ENCODE measurements at regions not wholly inside any gene's neighbourhood (a gene's known extent, or its start where the extent isn't known, plus 50 kb on each side); places are given as distances from the start of the nearest gene placed in this dataset.

DNA sequence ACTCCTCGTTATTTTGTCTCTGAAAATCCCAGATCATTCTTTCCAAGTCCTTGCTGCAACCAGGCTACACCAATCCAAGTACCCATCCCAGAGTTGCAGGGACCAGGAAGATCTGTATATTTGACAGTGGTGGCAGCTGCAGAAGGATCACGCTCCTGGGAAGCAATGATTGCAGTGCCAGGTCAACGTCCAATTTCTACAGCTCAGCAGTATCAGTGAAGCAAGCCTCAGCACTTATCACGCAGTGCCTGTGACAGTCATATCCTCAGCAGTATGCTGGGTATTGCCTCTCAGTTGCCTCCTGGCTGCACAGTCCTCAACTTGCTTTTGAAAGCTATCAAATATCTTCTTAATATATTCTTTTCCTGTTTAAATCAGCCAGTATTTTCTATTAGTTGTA is 66.7 kb downstream of the BARHL2 start:
- H3K4me3 Mint-ChIP-seq (ENCODE audit: low read depth), result no peak overlapping the region
- H3K27me3 Mint-ChIP-seq (ENCODE audit: low read depth), result no peaks in the 10 kb centered on the region
- intact Hi-C loops (cut with micrococcal nuclease), result no loop called here
- DNase-seq (ENCODE audit: low spot score), result no peak
- H3K4me1 Mint-ChIP-seq (ENCODE audit: low read depth), result no peaks in the 10 kb centered on the region
- H3K9me3 Mint-ChIP-seq, result no peaks in the 10 kb centered on the region
- H3K27ac Mint-ChIP-seq, result no peak overlapping the region
- H3K36me3 Mint-ChIP-seq (ENCODE audit: low read depth), result no peaks in the 10 kb centered on the region

DNA sequence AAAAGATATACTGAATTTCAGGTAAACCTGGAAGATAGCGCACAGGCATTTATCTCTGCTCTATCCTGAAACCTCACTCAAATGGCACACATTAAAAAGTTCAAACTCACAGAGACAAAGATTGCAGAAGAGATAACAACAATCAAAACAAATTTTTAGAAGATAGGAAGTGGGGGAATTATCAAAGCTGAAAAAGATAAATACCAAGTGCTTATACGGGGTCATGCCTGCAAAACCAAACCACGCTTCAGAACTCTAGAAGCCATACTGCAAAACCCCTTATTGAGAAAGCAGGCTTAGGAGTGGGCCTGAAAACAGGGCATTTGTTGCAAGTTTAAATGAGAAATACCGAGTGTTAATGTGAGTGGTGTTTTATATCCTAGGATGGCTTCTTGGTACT is 76.8 kb downstream of the BARHL2 start:
- intact Hi-C loops (cut with micrococcal nuclease), result no loop called here
- Mint-ChIP-seq H3K36me3 (ENCODE audit: low read depth) (no peaks in the 10 kb centered on the region), H3K4me1 (ENCODE audit: low read depth) (no peaks in the 10 kb centered on the region), H3K9me3 (no peaks in the 10 kb centered on the region), H3K27ac (no peak overlapping the region), H3K4me3 (ENCODE audit: low read depth) (no peak overlapping the region), H3K27me3 (ENCODE audit: low read depth) (no peaks in the 10 kb centered on the region)
- no peak for DNase-seq (ENCODE audit: low spot score)

DNA sequence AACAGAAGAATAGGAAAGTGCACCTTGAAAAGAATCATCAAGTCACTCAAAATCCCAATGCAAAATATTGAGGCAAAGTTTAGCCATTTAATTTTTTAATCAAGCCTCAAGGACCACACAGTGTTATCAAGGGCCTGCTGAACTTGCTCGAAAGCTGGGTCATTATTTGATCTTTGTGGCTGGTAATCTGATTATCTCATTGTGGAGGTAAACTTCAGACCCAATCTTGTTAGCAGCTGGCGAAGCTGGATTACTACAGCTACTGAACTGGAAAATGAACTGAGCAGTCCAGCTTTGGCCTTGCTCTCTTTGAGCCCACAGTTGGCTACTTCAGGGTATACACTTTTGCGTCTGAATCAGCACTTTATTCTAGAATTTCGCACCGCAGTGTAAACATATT is 94.4 kb downstream of the BARHL2 start:
- Mint-ChIP-seq H3K27me3 (ENCODE audit: low read depth) (no peaks in the 10 kb centered on the region), H3K9me3 (no peaks in the 10 kb centered on the region), H3K27ac (no peak overlapping the region), H3K36me3 (ENCODE audit: low read depth) (no peaks in the 10 kb centered on the region), H3K4me1 (ENCODE audit: low read depth) (no peaks in the 10 kb centered on the region), H3K4me3 (ENCODE audit: low read depth) (no peak overlapping the region)
- intact Hi-C loops (cut with micrococcal nuclease), result no loop called here
- no peak for DNase-seq (ENCODE audit: low spot score)

DNA sequence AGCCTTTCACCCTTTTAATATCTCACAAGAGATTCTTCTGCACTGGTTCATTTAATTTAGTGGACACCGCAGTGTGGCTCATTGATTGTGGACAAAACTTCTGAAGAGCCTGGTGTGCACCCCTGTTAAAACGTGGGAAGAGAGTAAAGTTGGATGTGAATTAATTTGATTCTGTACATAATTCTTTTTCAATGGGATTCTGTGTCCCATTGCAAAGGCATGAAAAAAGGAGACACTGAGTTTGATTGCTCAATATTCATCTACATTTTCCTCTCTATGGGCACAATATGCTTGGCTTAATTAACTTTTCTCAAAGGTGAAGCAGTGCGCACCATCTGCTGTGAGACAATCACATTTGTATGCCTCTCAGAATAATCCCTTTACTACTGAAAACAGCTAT is 95.1 kb downstream of the BARHL2 start:
- no peaks in the 10 kb centered on the region for H3K27me3 Mint-ChIP-seq (ENCODE audit: low read depth)
- no peaks in the 10 kb centered on the region for H3K4me1 Mint-ChIP-seq (ENCODE audit: low read depth)
- DNase-seq (ENCODE audit: low spot score), result no peak
- intact Hi-C loops (cut with micrococcal nuclease), result no loop called here
- no peaks in the 10 kb centered on the region for H3K9me3 Mint-ChIP-seq
- H3K4me3 Mint-ChIP-seq (ENCODE audit: low read depth), result no peak overlapping the region
- H3K36me3 Mint-ChIP-seq (ENCODE audit: low read depth), result no peaks in the 10 kb centered on the region
- H3K27ac Mint-ChIP-seq, result no peak overlapping the region

DNA sequence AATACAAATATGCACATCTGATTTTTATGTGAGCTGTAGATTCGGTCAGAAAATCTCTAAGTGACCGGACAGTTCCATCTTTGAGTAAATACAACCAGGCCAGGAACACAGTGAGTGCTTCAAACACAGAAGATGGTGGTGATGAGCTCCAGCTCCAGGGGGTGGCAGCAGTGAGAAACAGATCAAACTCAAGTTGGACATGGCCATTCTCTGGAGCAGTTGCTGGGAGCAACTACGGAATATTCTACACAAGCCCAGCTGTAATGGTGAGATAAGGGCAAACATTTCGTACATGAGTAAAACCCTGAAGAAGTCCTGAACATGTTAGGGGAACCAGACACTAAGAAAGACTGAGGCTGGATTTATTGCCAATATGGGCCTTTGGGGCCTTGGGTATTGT is 100.7 kb downstream of the BARHL2 start:
- Mint-ChIP-seq H3K36me3 (ENCODE audit: low read depth) (no peaks in the 10 kb centered on the region), H3K27me3 (ENCODE audit: low read depth) (no peaks in the 10 kb centered on the region), H3K9me3 (no peaks in the 10 kb centered on the region), H3K4me3 (ENCODE audit: low read depth) (no peak overlapping the region), H3K27ac (no peak overlapping the region), H3K4me1 (ENCODE audit: low read depth) (no peaks in the 10 kb centered on the region)
- no peak for DNase-seq (ENCODE audit: low spot score)
- intact Hi-C loops (cut with micrococcal nuclease), result no loop called here

DNA sequence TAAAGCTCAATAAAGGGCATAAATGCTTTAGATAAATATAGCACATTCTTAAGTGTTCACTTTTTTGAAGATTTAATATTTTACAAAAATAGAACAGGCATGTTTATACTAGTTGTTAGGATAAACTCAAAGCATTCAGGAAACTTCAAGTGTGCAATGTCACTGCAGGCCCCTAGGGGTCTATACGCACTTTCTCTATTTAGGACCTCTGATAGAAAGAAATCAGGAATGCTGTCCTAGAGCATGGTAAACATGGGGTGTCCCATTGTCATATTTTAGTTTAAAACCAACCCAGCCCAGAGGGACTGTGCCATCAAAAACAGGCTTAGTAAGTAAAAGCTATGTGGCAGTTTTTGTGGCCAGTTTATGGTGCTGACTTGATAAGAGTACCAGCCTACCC is 102.2 kb downstream of the BARHL2 start:
- H3K4me1 Mint-ChIP-seq (ENCODE audit: low read depth), result no peaks in the 10 kb centered on the region
- no peaks in the 10 kb centered on the region for H3K27me3 Mint-ChIP-seq (ENCODE audit: low read depth)
- no peaks in the 10 kb centered on the region for H3K9me3 Mint-ChIP-seq
- H3K4me3 Mint-ChIP-seq (ENCODE audit: low read depth), result no peak overlapping the region
- no peak for DNase-seq (ENCODE audit: low spot score)
- no peak overlapping the region for H3K27ac Mint-ChIP-seq
- H3K36me3 Mint-ChIP-seq (ENCODE audit: low read depth), result no peaks in the 10 kb centered on the region
- intact Hi-C loops (cut with micrococcal nuclease), result no loop called here

DNA sequence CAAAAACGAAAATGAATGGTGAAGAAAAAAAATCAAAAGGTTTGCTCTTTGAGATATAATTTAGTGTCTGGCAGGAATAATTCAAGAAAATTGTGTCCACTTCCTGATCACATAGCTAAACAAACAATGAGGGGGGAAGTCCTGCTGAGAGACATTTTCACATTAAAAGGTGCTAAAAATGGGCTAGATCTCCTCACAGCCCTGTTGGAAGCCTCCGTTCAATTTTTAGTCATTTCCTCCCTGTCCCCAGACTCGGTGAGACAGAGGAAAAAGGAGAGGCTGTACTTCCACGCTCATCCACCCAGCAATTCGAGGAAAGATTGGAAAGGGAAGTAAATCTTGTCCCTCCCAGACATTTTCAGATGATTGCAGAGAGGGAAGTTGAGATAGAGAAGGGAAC is 103.7 kb downstream of the BARHL2 start:
- Mint-ChIP-seq H3K4me1 (ENCODE audit: low read depth) (no peaks in the 10 kb centered on the region), H3K9me3 (no peaks in the 10 kb centered on the region), H3K27ac (no peak overlapping the region), H3K27me3 (ENCODE audit: low read depth) (no peaks in the 10 kb centered on the region), H3K4me3 (ENCODE audit: low read depth) (no peak overlapping the region), H3K36me3 (ENCODE audit: low read depth) (no peaks in the 10 kb centered on the region)
- no peak for DNase-seq (ENCODE audit: low spot score)
- intact Hi-C loops (cut with micrococcal nuclease), result no loop called here

DNA sequence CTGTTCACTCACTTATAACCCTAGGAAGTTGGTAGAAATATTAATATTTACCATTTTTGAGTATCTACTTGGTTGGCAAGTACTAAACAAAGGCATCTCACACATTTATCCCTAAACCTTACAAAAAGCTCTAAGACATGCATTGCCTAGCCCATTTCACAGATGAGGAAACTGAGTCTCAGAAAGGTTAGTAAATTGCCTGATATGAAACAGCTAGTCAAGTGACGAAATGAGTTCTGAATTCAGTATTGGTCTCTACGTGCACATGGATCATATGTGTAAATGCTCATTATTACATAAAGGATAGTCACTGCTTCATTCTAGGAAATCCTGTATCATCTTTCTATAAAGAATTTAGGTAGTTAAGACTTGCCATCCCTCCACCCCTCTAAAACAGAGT is 105.1 kb downstream of the BARHL2 start:
- Mint-ChIP-seq H3K4me3 (ENCODE audit: low read depth) (no peak overlapping the region), H3K27ac (no peak overlapping the region)
- intact Hi-C loops (cut with micrococcal nuclease), result no loop called here

DNA sequence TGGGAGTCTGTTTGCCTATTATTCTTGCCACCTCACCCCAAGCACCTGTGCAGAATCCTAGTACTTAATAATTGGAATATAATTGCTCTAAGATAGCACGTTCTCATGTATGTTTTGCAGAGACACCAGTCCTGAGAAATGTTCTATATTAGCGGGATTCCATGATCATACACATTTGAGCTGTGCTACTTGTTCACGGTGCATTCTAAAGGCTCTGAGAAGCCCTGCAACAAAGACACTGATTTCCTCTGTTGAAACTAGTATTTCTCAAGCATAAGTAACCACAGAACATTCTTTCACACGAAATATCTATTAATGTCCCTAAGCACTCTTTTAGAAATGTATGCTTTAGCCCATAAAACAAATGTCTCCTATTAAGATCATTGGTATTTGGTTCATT is 109.4 kb downstream of the BARHL2 start:
- Mint-ChIP-seq H3K36me3 (ENCODE audit: low read depth) (no peaks in the 10 kb centered on the region), H3K4me3 (ENCODE audit: low read depth) (no peak overlapping the region), H3K27me3 (ENCODE audit: low read depth) (peaks cover 4% of the 10 kb centered on the region), H3K4me1 (ENCODE audit: low read depth) (no peaks in the 10 kb centered on the region), H3K9me3 (no peaks in the 10 kb centered on the region), H3K27ac (no peak overlapping the region)
- intact Hi-C loops (cut with micrococcal nuclease), result no loop called here
- no peak for DNase-seq (ENCODE audit: low spot score)

More for the DNA sequence above, 105.1 kb downstream of the BARHL2 start:
- no peaks in the 10 kb centered on the region for H3K4me1 Mint-ChIP-seq (ENCODE audit: low read depth)
- no peak for DNase-seq (ENCODE audit: low spot score)
- no peaks in the 10 kb centered on the region for H3K36me3 Mint-ChIP-seq (ENCODE audit: low read depth)
- H3K27me3 Mint-ChIP-seq (ENCODE audit: low read depth), result no peaks in the 10 kb centered on the region
- H3K9me3 Mint-ChIP-seq, result no peaks in the 10 kb centered on the region

DNA sequence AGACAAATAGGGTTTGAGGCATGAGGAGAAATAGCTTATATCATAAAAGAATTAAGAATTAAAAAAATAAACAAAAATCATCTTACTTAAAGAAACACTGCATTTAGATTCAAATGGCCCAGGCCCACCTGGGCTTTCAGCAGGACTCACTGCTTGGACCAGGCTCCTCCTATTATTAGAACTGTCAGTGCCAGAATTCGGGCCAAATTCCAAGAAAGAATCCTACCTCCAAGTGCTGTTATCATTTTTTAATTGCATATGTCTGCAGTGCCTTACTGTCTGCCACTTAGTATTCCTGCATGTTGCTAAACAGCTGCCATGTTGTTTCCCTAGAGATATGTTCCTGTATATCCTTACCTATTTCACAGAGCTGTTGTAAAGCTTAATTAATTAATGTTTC is 112.0 kb downstream of the BARHL2 start:
- H3K9me3 Mint-ChIP-seq, result no peaks in the 10 kb centered on the region
- H3K4me3 Mint-ChIP-seq (ENCODE audit: low read depth), result no peak overlapping the region
- intact Hi-C loops (cut with micrococcal nuclease), result no loop called here

DNA sequence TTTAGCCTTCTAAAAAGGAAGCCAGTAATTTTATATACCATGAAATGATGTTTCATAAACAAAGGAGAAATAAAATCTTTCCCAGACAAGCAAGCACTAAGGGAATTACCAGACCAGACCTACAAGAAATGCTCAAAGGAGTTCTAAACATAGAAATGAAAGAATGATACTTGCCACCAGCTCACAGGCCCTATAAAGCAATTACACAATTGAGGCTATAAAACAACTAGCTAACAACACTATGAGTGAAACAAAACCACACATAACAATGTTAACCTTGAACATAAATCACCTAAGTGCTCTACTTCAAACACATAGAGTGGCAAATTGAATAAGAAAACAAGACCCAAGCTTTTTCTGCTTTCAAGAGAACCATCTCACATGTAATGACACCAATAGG is 123.8 kb downstream of the BARHL2 start:
- H3K4me1 Mint-ChIP-seq (ENCODE audit: low read depth), result no peaks in the 10 kb centered on the region
- H3K9me3 Mint-ChIP-seq, result peaks cover 12% of the 10 kb centered on the region
- H3K27me3 Mint-ChIP-seq (ENCODE audit: low read depth), result no peaks in the 10 kb centered on the region
- H3K27ac Mint-ChIP-seq, result no peak overlapping the region
- H3K4me3 Mint-ChIP-seq (ENCODE audit: low read depth), result no peak overlapping the region
- DNase-seq (ENCODE audit: low spot score), result no peak
- intact Hi-C loops (cut with micrococcal nuclease), result no loop called here
- no peaks in the 10 kb centered on the region for H3K36me3 Mint-ChIP-seq (ENCODE audit: low read depth)

More for the DNA sequence above, 112.0 kb downstream of the BARHL2 start:
- Mint-ChIP-seq H3K4me1 (ENCODE audit: low read depth) (no peaks in the 10 kb centered on the region), H3K27ac (no peak overlapping the region), H3K27me3 (ENCODE audit: low read depth) (peaks cover 4% of the 10 kb centered on the region), H3K36me3 (ENCODE audit: low read depth) (no peaks in the 10 kb centered on the region)
- DNase-seq (ENCODE audit: low spot score), result no peak

DNA sequence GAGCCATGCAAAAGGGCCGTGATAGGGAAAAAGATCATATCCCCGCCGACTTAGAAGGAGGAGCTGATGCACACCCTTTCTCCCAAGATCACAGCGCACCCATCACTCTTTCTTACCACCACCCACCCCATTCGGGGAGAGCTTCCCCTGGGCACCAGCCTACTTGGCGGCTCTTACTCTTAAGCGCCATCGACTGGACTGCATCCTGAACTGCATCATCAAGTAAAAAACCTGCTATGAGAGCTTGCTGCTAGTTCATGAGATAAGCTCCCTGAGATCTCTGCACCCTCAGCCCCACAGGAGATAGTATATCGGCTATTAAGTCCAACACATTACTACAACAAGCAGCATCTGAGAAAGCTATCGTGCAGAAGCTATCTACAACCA is 125.1 kb downstream of the BARHL2 start:
- no peak for DNase-seq (ENCODE audit: low spot score)
- intact Hi-C loops (cut with micrococcal nuclease), result no loop called here
- Mint-ChIP-seq H3K4me1 (ENCODE audit: low read depth) (no peaks in the 10 kb centered on the region), H3K27me3 (ENCODE audit: low read depth) (peaks cover 6% of the 10 kb centered on the region), H3K9me3 (peaks cover 12% of the 10 kb centered on the region), H3K36me3 (ENCODE audit: low read depth) (no peaks in the 10 kb centered on the region), H3K27ac (no peak overlapping the region), H3K4me3 (ENCODE audit: low read depth) (no peak overlapping the region)

DNA sequence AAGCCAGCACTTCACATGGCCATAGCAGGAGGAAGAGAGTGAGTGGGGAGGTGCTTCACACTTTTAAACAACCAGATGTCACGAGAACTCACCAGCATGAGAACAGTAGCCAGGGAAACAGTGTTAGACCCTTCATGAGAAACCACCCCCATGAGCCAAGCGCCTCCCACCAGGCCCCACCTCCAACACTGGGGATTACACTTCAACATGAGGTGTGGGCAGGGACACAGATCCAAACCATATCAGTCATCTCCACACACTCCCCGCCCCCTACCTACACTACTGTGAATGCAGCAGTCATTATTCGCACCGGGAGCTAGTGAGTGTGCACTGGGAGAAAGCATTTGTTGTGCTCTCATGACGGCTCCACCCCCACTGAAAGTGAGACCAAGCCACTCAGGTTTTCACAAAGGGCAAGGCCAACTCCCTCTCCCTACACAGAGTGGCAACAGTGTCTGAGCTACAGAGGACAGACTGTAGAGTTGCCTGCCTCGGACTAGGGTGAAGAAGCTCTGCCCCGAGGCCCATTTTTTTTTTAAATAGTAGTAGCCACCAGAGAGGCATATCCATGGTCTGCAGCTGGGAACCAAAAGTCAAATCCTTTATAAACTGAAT is 125.6 kb downstream of the BARHL2 start:
- DNase-seq (ENCODE audit: low spot score), result no peak
- H3K4me3 Mint-ChIP-seq (ENCODE audit: low read depth), result no peak overlapping the region

DNA sequence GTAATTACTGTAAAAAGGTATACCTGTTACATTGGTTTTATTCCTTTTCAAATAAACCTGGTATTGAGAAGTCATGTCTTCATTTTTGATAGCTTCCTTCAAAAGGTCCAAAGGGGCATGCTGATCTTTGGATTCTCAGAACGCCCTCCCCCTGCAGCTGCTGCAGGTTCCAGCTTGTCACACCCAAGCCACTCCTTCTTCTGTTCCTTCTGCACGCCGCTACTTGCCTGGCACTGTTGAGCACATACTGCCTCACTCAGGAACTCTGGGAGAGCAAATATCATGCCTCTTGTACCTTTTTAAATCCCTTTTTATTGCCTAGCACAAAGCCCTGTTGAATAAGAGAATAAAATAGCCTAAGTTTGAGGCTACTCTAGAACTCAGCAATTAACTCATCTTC is 136.9 kb downstream of the BARHL2 start:
- H3K27ac Mint-ChIP-seq, result no peak overlapping the region
- intact Hi-C loops (cut with micrococcal nuclease), result no loop called here
- peaks cover 2% of the 10 kb centered on the region for H3K27me3 Mint-ChIP-seq (ENCODE audit: low read depth)
- no peaks in the 10 kb centered on the region for H3K36me3 Mint-ChIP-seq (ENCODE audit: low read depth)
- no peak overlapping the region for H3K4me3 Mint-ChIP-seq (ENCODE audit: low read depth)
- DNase-seq (ENCODE audit: low spot score), result no peak
- H3K4me1 Mint-ChIP-seq (ENCODE audit: low read depth), result no peaks in the 10 kb centered on the region
- H3K9me3 Mint-ChIP-seq, result no peaks in the 10 kb centered on the region

More for the DNA sequence above, 125.6 kb downstream of the BARHL2 start:
- Mint-ChIP-seq H3K4me1 (ENCODE audit: low read depth) (no peaks in the 10 kb centered on the region), H3K9me3 (peaks cover 12% of the 10 kb centered on the region), H3K27ac (no peak overlapping the region), H3K27me3 (ENCODE audit: low read depth) (peaks cover 6% of the 10 kb centered on the region), H3K36me3 (ENCODE audit: low read depth) (no peaks in the 10 kb centered on the region)
- intact Hi-C loops (cut with micrococcal nuclease), result no loop called here
